KMS-11 (cell line): ENCODE measurements at regions not wholly inside any gene's neighbourhood (a gene's known extent, or its start where the extent isn't known, plus 50 kb on each side); places are given as distances from the start of the nearest gene placed in this dataset.
A peak's percentile ranks its signal among the peaks of the same experiment; 100 is the strongest.

Source experiments
- H2AFZ ChIP-seq: fragments of 200-600 bp; sonication (generic); 2 replicates; pipeline ENCODE4 v1.6.1; 2016; ENCODE audit warnings: antibody characterized with exemption, mixed run types, low read depth
- H3K27ac ChIP-seq: fragments of 200-600 bp; sonication (generic); 2 replicates; pipeline ENCODE4 v1.6.1; 2016; ENCODE audit warnings: mild to moderate bottlenecking, mixed run types
- H3K27me3 ChIP-seq: fragments of 200-600 bp; sonication (generic); 2 replicates; pipeline ENCODE4 v1.6.1; 2017; ENCODE audit warnings: mild to moderate bottlenecking, low read depth, mixed run types, moderate library complexity; ENCODE audit not compliant: insufficient read depth
- H3K36me3 ChIP-seq: fragments of 200-600 bp; sonication (generic); 2 replicates; pipeline ENCODE4 v1.6.1; 2017; ENCODE audit warnings: mild to moderate bottlenecking, mixed run types; ENCODE audit not compliant: insufficient read depth
- H3K4me1 ChIP-seq: fragments of 200-600 bp; sonication (generic); 2 replicates; pipeline ENCODE4 v1.6.1; 2016; ENCODE audit warnings: mild to moderate bottlenecking, low read depth, mixed run types; ENCODE audit not compliant: poor library complexity, severe bottlenecking
- H3K4me2 ChIP-seq: fragments of 200-600 bp; sonication (generic); 2 replicates; pipeline ENCODE4 v1.7.0; 2016; ENCODE audit warnings: mild to moderate bottlenecking, mixed run types
- H3K4me3 ChIP-seq: fragments of 200-600 bp; sonication (generic); IDR thresholded peaks from 2 replicates; pipeline ENCODE4 v1.6.1; 2017; ENCODE audit warnings: low read depth, low read length, mixed read lengths; ENCODE audit not compliant: insufficient read depth
- H3K79me2 ChIP-seq: fragments of 200-600 bp; sonication (generic); 2 replicates; pipeline ENCODE4 v1.6.1; 2016; ENCODE audit warnings: low read depth, mixed run types; ENCODE audit not compliant: insufficient read depth
- H3K9ac ChIP-seq: fragments of 200-600 bp; sonication (generic); 2 replicates; pipeline ENCODE4 v1.6.1; 2016; ENCODE audit warnings: mild to moderate bottlenecking, mixed run types
- H4K20me1 ChIP-seq: fragments of 200-600 bp; sonication (generic); 2 replicates; pipeline ENCODE4 v1.6.1; 2016; ENCODE audit warnings: mild to moderate bottlenecking, mixed run types; ENCODE audit not compliant: insufficient read depth
- CTCF ChIP-seq: fragments of 200-600 bp; sonication (generic); conservative IDR thresholded peaks from 2 replicates; pipeline ENCODE4 v1.6.1; 2017; ENCODE audit warnings: low read depth, mild to moderate bottlenecking, antibody characterized with exemption, low read length, moderate library complexity, mixed read lengths

GRCh38 chr12:78579846-78580245, 284.7 kb upstream of the SYT1 start:
- H3K4me2 ChIP-seq, result no peak overlapping the region
- H3K36me3 ChIP-seq, result no peaks in the 10 kb centered on the region
- H2AFZ ChIP-seq, result no peak overlapping the region
- H3K27ac ChIP-seq, result no peak overlapping the region
- H3K79me2 ChIP-seq, result no peaks in the 10 kb centered on the region
- H4K20me1 ChIP-seq, result no peaks in the 10 kb centered on the region
- no peak overlapping the region for H3K4me3 ChIP-seq
- no peak overlapping the region for H3K9ac ChIP-seq
- TF ChIP-seq CTCF, result no peak
- no peaks in the 10 kb centered on the region for H3K27me3 ChIP-seq
- H3K4me1 ChIP-seq, result no peaks in the 10 kb centered on the region

GRCh38 chr12:78580296-78580695, 284.3 kb upstream of the SYT1 start:
- Histone ChIP-seq H3K27ac (no peak overlapping the region), H3K27me3 (no peaks in the 10 kb centered on the region), H3K79me2 (no peaks in the 10 kb centered on the region), H3K9ac (no peak overlapping the region), H3K4me1 (no peaks in the 10 kb centered on the region), H4K20me1 (no peaks in the 10 kb centered on the region), H3K36me3 (no peaks in the 10 kb centered on the region), H2AFZ (no peak overlapping the region), H3K4me3 (no peak overlapping the region), H3K4me2 (no peak overlapping the region)
- TF ChIP-seq CTCF, result no peak

GRCh38 chr12:78584695-78585094, 279.9 kb upstream of the SYT1 start:
- Histone ChIP-seq H3K9ac (no peak overlapping the region), H3K4me1 (no peaks in the 10 kb centered on the region), H3K36me3 (no peaks in the 10 kb centered on the region), H3K27me3 (no peaks in the 10 kb centered on the region), H3K4me2 (no peak overlapping the region), H3K79me2 (no peaks in the 10 kb centered on the region), H3K4me3 (no peak overlapping the region), H3K27ac (no peak overlapping the region), H4K20me1 (no peaks in the 10 kb centered on the region), H2AFZ (no peak overlapping the region)
- peak; percentile 59 for TF ChIP-seq CTCF

- H3K9ac ChIP-seq, result no peak overlapping the region
- no peak overlapping the region for H2AFZ ChIP-seq
- no peaks in the 10 kb centered on the region for H3K79me2 ChIP-seq
- H3K27ac ChIP-seq, result no peak overlapping the region
- H3K4me1 ChIP-seq, result no peaks in the 10 kb centered on the region
- no peak overlapping the region for H3K4me2 ChIP-seq
- no peaks in the 10 kb centered on the region for H3K36me3 ChIP-seq
- H4K20me1 ChIP-seq, result no peaks in the 10 kb centered on the region
- no peaks in the 10 kb centered on the region for H3K27me3 ChIP-seq
- TF ChIP-seq CTCF, result no peak
- H3K4me3 ChIP-seq, result no peak overlapping the region
Observed at GRCh38 chr12:78585132-78585531, 279.4 kb upstream of the SYT1 start.

- H4K20me1 ChIP-seq, result no peaks in the 10 kb centered on the region
- no peaks in the 10 kb centered on the region for H3K4me1 ChIP-seq
- H3K27me3 ChIP-seq, result no peaks in the 10 kb centered on the region
- H3K36me3 ChIP-seq, result no peaks in the 10 kb centered on the region
- H3K79me2 ChIP-seq, result no peaks in the 10 kb centered on the region
- H3K27ac ChIP-seq, result no peak overlapping the region
- H2AFZ ChIP-seq, result no peak overlapping the region
- H3K4me3 ChIP-seq, result no peak overlapping the region
- no peak overlapping the region for H3K9ac ChIP-seq
- TF ChIP-seq CTCF, result no peak
- no peak overlapping the region for H3K4me2 ChIP-seq
Observed at GRCh38 chr12:78586790-78587189, 277.8 kb upstream of the SYT1 start.
